Fibroblast of lung (primary cell): ENCODE measurements at regions not wholly inside any gene's neighbourhood (a gene's known extent, or its start where the extent isn't known, plus 50 kb on each side); places are given as distances from the start of the nearest gene placed in this dataset.

ENCODE experiments used
- EZH2 ChIP-seq: IDR thresholded peaks from 2 replicates; pipeline ENCODE4 v1.5.1; 2012; ENCODE audit warnings: low read length, control low read depth, mild to moderate bottlenecking; ENCODE audit errors: missing control alignments
- TF ChIP-seq, protein P1 (sequence below), 2 donors: IDR thresholded peaks in 1 of 2; conservative IDR thresholded peaks in 1 of 2; 1 replicate in 1 of 2; 2 replicates in 1 of 2; pipeline ENCODE4 v1.5.1; 2011 to 2012; ENCODE audit warnings: low read length in 2 of 2, control low read depth in 1 of 2, inconsistent platforms in 1 of 2, low read depth in 1 of 2, mild to moderate bottlenecking in 1 of 2

DNA sequence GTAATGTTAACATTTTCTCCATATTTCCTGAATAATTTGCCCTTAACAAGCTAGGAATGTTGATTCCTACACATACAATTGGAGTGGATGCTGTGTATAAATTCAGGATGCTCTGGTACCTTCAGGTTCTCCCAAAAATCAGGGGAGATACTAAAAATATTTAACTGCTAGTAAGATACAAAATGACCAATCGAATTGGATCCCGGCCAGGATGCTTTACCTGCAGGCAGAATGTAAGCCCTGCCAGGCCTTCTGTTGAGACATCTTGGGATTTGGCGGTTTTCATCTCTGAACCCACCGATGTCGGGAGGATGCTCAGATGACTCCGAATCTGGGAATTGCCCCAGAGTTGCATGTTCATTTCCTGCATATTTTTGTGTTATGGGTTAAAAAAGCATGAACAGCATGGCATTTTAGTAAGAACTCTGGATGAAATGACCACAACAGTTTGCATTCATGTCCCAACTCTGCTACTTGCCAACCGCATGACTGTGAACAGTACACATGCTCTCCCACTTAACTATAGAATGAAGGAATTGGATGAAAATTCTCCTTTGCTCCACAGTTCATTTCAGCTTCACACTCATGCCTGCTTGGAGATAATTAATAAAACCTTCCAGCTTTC lies 241.4 kb upstream of the TBL1XR1 start:
- TF ChIP-seq, protein P1, sequence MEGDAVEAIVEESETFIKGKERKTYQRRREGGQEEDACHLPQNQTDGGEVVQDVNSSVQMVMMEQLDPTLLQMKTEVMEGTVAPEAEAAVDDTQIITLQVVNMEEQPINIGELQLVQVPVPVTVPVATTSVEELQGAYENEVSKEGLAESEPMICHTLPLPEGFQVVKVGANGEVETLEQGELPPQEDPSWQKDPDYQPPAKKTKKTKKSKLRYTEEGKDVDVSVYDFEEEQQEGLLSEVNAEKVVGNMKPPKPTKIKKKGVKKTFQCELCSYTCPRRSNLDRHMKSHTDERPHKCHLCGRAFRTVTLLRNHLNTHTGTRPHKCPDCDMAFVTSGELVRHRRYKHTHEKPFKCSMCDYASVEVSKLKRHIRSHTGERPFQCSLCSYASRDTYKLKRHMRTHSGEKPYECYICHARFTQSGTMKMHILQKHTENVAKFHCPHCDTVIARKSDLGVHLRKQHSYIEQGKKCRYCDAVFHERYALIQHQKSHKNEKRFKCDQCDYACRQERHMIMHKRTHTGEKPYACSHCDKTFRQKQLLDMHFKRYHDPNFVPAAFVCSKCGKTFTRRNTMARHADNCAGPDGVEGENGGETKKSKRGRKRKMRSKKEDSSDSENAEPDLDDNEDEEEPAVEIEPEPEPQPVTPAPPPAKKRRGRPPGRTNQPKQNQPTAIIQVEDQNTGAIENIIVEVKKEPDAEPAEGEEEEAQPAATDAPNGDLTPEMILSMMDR (conservative IDR thresholded peaks at IDR 0.05 in 1 of 2, IDR thresholded peaks at IDR 0.05 in 1 of 2; ENCODE audit: low read depth in 1 of 2, low read length in 2 of 2) = no peak
- TF ChIP-seq EZH2 = no peak
